Renal cortical epithelial cell (primary cell): ENCODE measurements at regions not wholly inside any gene's neighbourhood (a gene's known extent, or its start where the extent isn't known, plus 50 kb on each side); places are given as distances from the start of the nearest gene placed in this dataset.
A peak's percentile ranks its signal among the peaks of the same experiment; 100 is the strongest.

Experiments
- DNase-seq: peaks from one replicate; pipeline ENCODE4 v3.0.0-alpha.2; 2011; ENCODE audit warnings: low read depth

DNA sequence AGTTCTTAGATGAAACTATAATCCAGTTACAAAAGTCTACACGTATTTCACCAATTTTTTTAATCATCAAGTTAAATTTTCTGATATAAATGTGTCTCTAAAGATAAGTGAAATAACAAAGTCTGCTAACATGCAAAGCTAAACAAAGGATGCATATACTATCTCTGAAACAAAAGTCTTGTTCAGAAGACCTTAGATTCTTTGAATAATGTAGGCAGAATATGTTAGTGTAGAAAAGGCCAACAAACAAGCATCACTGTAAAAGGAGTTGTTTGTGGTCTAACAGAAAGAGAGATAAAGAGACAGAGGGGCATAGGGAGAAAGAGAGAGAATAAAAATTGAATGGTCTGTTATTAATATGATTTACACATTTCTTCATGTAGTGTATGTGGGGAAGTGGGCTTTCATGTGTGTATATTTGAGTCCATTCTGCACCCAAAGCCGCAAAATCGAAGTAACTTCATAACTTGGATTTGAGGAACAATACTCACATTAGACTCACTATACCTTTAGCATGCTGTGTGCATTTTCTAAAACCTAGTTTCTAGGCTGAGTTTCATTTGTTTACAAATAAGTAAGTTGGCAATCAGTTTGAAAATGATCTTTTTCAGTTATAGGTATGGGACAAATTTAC lies 734.8 kb upstream of the REG3G start:
- no peak for DNase-seq

DNA sequence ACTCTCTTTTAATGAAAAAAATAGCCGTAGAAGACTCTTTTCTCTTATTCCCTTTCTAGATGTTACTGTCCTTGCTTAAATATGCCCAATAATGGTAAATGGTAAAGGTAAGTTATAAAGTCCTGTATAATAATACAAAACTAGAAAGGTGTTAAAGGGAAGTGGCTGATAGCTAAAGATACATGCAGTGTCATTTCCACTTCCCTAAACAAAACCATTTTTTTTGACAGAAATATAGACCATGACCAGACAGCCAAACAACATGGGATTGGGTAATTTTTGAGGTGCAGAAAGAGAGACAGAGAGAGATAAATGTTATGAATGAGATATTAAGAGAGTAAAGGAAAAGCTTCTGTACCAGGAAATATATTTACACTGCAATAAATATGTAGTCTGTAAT lies 731.7 kb upstream of the REG3G start:
- no peak for DNase-seq

DNA sequence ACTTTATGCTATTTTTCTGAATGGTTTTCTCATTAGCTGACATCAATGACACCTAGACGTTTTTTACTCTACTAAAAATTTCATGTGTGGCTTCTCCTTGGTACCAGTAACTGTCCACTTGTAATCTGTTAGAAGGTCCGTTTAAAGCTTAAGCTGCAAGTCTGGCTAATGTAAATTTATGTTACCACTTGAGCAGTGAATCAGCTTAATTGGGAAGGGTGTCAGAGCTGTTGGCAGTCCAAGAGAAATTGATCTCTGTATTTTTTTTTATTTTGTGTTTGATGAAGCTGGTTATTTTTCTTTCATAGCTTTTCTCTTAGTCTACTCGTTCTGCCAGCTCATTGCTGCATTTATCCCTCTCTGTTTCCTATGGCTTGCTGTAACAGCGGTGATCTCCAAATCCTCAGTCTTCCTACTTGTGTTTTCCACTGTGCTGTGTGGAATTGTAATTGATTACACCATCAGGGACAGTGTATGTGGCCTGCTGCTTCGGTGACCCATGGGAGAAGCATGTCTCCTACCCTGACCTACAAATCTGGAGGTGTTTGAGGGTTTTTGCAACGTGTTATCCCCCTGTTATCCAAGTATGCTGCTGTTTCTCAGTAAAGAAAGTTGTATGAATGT lies 724.2 kb upstream of the REG3G start:
- DNase-seq, result no peak

DNA sequence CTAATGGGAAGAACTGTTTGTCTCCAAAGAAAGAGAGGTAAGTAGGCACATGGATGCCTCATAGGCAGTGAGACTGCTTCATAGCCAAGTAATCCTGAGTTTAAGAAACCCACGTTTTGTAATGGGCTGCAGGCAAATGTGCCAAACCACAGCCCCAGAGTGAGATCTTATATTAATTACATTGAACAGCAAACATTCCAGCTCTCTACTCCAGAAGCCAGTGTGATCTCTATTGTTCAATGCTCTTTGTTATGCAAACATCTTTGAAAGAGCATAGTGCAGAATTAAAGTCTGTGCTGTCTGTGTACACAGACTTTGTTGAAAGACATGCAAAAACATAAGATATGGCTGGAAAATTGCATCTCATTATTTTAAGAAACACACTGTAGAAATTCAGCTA lies 720.8 kb upstream of the REG3G start:
- DNase-seq, result no peak

DNA sequence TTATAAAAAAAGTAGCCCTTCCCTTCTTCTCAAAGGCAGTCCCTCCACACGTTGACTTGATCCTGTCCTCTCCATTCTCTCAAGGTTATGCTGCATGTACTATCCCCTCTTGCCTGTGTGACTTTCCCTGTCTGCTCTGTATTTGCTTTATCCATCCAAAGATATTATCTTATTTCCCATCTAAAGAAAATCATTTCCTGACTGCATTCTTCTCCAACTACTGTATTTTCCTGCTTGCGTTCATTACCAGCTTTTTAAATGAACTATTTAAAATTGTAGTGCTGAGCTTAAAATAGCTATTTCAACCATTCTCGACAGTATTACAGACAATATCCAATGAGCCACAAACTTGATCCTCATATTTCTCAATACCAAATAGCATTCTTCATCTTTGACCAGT lies 716.0 kb upstream of the REG3G start:
- DNase-seq, result no peak

DNA sequence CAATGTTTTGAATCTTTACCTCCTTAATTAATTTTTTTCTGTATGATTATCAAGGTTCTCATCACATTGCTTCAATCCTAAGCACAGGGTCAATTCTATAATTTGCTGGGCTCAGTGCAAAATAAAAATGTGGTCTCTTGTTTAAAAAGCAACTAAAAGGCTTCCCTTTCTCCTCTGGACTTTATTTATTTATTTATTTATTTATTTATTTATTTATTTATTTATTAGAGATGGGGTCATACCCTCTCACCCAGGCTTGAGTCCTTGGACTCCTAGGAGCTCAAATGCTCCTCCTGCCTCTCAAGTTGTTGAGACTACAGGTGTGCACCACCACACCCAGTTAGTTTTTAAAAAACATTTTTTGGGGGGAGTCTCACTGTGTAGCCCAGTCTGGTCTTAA lies 710.1 kb upstream of the REG3G start:
- no peak for DNase-seq

DNA sequence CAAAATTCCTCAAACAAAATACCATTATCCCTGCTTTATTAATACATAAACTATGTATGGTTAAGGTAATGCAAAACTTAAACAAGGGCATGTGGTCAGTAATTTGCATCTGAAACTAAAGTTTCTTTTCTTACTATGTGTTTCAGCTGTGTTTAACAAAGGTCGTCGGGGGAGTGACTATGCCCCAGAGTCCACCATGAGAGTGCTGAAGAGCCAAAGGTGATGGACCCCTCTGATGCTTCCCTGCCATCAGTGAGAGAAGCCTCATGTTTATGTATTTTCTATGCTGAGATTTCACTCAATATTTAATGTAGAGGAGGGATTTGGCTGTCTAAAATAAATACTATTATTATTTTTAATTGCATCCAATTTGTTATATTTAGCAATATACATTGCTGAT lies 707.2 kb upstream of the REG3G start:
- DNase-seq, result no peak

DNA sequence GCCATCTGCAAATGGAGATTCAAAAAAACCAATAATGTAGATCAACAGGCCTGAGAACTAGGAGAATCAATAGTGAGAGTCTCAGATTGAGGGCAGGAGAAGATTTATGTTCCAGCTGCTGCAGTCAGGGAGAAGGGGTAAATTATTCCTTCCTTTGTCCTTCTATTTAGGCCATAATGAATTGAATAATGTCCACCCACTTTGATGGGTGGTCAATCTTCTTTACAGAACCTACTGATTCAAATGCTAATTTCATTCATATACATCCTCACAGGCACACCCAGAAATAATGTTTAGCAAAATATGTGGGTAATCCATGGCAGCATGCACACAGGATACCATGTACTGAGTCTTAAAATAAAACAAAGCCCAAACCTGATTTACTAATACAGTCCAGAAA lies 695.3 kb upstream of the REG3G start:
- no peak for DNase-seq

DNA sequence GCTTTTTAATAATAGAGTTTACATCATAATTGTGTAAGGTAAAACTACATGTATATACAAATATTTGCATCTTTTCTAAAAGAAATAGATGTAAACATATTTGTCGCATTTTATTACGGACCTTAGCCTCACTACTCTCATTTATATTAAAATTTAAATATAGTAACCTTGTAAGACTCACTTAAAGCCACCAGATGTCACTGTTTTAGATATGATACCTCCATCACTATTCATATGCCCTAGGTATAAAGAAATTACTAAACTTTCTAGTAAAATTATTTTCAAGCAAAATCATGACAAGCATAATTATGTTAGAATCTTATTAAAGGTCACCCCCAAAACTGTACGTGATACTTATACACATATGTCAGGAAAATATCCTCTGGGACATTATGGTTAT lies 674.3 kb upstream of the REG3G start:
- DNase-seq, result peak; percentile 1

DNA sequence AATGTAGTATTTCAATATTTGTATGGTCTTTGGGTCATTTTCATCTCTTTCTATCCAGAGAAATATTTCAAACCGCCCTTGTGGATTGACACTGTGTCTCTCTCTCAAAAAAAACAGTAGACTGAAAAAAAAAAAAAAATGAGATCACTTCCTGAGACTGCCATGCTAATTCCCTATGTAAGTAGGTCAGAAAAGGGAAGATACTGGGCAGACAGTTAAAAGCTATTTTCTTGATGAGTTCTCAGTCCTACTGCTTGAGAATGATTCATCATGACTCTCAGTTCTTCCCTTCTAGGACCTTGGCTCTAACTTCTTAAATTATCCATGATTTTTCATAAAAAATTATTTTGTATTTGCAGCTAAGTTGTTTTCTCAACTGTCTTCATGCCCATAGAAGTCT lies 672.3 kb upstream of the REG3G start:
- no peak for DNase-seq

DNA sequence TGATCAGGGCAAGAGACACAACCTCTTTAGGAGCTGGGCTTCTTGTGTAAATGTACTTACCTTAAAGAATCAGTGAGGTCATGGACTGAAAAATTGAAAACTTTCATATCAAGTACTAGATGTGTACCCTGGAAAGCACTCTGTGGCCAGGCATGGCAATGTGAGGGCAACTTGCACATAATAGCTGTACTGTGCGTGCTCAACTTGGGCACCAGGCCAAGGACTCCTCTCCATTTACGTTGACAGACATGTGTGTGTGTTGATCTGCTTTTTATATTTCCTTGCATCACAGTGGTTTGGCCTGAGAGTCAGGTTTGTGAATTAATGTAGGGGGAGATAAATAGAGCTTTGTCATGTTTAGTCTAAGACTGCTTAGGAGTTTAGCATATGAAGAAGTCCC lies 669.5 kb upstream of the REG3G start:
- DNase-seq, result no peak

DNA sequence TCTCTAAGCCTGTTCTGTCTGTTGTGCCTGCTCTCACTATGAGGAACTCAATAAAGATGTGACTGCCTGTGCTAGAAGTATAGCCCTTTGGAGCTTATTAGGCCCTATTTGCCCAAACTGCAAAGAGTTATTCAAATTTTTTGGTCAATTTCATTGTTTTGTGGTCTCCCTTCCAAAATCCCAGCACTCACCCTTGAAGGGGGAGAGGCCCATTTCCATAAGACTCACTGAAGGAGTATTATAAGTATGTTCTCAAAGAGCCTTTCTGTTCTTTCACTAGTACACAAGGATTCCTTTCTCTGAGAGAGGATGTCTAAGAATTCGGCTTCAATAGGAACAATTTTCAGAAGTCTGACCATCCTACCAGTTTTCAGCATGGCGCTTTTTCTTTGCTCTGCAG lies 641.9 kb upstream of the REG3G start:
- DNase-seq, result no peak

DNA sequence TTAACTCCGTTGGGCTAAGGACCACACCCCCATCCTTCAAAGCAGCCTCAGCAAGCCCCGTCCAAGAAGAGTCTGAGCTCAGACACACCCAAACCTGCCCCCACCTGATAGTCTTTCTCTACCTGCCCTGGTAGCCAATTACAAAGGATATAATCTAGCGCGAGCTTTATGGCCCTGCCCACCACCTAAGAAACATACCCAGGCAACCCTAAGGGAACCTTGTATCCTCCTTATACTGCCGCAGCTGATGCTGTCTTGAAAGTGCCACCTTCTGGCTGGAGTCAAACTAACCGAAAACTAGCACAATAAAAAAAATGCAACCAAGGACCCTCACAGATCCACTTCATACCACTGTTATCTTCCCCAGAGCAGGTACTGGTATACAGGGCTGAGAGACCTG lies 628.3 kb upstream of the REG3G start:
- DNase-seq, result no peak

DNA sequence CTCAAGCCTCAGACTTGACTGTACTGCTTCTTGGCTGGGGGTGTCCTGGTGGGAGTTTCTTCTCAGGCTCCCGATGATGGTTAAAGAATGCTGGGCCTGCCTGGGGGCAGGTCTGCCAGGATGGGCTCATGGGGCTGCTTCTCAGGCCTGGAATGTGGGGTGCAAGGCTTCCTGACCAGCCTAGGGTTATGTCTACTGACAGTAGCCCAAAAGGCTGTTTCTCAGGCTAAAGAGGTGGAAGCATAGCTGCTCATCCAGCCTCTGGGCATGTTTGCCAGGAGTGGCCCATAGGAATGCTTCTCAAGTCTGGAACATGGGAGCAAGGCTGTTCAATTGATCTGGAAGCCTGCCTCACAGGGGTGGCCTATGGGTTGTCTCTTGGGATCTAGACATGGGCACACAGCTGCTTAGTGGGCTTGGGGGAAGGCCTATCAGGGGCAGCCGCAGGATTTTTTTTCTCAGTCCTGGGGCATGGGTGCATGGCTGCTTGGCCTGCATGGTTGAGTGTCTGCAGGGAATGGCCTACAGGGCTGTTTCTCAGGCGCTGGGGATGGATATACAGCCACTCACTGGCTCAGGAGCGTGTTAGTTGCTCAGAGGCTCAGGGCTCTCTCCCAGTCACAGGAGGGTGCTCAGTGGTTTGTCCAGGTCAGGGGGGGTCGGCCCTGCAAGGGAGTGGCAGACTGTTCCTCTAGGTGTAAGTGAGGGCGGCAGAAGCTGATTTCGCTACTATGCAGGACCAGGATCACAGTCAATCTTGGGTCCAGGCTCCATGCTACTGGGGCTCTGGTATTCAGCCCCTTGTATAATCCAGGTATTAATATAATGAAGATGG lies 617.3 kb upstream of the REG3G start:
- DNase-seq, result no peak

DNA sequence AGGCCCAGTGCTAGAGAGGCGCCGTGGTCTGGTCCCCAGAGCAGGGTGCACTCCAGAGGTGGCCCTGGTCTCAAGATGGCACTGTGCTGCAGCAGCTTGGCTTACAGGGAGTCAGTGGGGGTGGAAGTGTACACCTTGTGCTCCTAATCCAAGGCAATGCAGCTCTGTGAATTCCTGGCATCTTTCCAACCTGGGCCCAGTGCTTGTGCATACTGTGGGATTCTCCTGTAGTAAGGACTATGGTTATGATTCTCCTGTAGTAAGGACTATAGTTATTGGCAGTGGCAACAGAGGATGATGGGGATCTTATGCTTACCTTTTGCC lies 616.7 kb upstream of the REG3G start:
- no peak for DNase-seq

DNA sequence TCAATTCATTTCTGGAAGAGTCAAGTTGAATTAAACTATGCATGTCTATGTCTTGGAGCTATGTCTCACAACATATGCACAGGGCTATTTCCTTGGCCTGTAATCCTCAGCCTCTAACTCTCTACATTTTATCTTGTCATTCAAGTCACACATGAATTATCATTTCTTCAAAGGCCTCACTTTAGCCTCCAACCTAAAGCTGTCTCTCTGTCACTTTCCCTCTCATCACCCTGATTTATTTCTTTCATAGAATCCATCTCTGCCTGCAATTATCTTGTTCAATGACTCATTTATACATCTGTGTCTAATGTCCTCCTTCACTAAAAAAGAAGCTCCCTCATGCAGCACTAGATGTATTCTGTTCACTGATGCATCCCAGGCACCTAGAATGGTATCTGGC lies 614.2 kb upstream of the REG3G start:
- no peak for DNase-seq

DNA sequence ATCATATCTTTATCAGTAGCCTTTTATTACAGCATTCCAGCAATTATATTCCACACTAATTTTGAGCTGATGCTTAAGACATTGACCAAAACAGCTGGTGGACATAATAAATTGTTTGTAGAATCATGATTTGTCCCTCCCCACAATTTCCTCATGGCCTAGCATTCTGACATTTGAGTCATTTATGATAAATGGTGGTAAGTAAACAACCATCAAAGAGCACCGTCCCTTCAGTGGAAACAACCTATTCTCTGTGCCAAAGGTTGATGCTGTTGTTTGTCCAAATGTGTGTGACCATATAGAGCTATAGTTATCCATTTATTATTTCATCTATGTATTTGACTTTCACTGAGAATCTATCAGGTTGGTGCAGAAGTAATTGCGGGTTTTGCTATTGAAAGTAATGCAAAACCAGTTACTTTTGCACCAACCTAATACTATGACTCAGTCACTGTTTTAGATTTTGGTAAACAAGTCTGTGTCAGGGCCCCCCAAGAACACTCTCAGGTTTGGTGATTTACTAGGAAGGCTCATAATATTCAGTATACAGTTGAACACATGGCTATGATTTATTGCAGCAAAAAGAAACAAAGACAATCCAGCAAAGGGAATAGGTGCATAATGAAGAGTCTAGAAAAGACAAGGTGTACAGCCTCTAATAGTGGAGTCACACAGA lies 608.7 kb upstream of the REG3G start:
- DNase-seq, result no peak

DNA sequence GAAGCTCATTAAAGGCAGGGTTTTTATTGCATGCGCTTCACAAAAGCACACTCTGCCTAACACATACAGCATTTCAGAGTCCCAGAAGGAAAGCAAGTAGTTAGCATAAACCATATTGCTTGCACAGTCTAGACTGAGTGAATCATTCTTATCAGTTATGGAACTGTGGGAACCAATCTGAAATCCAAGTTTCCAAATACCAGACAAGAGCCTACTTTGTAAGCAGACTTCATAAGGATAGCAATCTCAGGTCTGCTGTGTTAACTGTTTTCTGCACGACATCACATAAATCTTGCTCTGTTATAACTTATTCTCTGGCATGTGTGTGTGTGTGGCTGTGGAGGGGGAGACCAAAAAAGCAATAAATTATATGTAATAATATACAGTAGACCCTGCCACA lies 608.1 kb upstream of the REG3G start:
- DNase-seq, result no peak

DNA sequence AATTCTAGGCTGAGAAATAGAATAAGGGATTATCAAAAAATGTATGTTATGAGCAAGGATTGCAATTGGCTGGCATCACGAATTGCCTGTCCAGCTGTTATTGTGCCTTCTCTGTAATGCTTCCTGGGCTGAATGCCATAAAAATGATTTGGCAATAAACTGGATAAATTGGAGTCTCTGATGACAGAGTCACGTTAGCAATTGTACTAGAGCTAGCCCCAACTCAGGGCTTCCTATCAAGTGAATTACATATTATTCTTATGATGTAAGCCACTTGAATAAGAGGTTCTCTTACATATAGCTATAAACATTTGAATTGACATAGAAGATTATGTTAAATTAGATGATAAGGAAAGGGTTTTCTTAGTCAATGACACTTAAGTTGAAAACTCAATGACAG lies 607.5 kb upstream of the REG3G start:
- DNase-seq, result no peak

DNA sequence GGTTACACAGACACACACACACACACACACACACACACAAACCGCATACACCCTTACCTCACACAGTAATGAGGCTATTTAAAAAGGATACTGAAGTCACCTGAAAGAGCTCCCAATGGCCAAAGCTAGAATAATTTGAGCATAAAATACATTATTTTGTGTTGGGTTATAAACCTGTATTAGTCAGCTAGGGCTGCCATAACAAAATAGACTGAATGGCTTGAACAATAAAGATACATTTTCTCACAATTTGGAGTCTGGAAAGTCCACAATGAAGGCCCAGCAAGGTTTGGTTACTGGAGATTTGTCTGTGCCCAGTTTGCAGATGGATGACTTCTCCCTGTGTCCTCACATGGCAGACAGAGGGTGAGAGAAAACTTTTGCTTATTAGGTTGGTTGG lies 605.4 kb upstream of the REG3G start:
- no peak for DNase-seq

DNA sequence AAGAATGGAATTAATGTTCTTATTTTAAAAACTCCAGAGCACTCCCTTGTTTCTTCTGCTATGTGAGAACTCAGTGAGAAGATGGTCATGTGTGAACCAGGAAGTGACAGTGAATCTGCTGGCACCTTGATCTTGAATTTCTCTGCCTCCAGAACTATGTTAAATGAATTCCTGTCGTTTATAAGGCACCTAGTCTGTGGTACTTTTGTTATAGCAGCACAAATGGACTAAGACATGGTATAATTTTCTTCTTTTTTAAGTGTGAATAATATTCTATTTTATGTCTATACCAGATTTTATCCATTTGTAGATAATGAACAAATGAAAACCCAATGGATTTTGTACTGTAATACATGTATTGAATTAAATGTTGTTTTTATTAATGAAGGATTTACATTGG lies 601.9 kb upstream of the REG3G start:
- no peak for DNase-seq

DNA sequence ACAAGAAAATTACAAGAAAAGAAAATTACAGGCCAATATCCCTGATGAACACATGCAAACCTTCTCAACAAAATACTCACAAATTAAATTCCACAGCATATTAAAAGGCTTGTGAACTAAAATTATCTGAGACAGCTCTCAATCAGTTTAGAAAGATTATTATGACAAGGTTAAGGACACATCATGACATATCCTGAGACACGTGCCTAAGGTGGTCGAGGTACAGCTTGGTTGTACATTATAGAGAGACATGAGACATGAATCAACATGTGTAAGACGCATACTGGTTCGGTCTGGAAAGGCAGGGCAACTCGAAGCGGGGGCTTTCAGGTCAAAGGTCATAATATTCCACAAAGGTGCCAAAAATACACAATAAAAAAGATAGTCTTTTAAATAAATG lies 598.3 kb upstream of the REG3G start:
- no peak for DNase-seq

DNA sequence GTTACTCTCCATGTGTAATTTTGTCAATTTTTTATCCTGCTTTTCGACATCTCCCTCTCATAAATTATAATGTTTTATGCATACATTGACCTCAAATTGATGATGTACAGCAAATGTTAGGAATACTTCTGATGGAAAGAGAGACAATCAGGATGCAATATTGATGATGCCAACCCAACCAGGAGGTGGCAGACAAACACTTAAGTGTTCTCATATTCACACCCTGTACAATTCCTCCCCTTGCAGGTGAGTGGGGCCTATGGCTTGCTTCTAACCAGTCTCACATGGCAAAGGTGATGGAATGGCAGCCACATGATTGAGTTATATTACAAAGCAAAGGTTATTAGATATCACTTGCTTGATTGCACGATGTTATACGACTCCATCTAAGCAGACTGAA lies 594.3 kb upstream of the REG3G start:
- DNase-seq, result no peak
